Endodermal cell (in vitro differentiated cells): ENCODE measurements at regions not wholly inside any gene's neighbourhood (a gene's known extent, or its start where the extent isn't known, plus 50 kb on each side); places are given as distances from the start of the nearest gene placed in this dataset.
"Not testable (repeated sequence)": the region's sequence is repeated elsewhere in the genome, so short reads cannot be mapped to it uniquely, and the experiment has no call there.

ENCODE experiments used
- DNase-seq: peaks from one replicate; pipeline ENCODE4 v3.0.0-alpha.2; 2017
- H3K27ac ChIP-seq: 2 replicates; pipeline ENCODE4 v1.5.1; 2013; ENCODE audit warnings: mild to moderate bottlenecking, low read depth, low read length, moderate library complexity
- H3K27me3 ChIP-seq: 2 replicates; pipeline ENCODE4 v1.6.1; 2013; ENCODE audit warnings: mild to moderate bottlenecking, low read length, moderate library complexity; ENCODE audit not compliant: insufficient read depth, control insufficient read depth, poor library complexity, severe bottlenecking
- H3K36me3 ChIP-seq: 2 replicates; pipeline ENCODE4 v1.7.0; 2013; ENCODE audit warnings: mild to moderate bottlenecking, low read length, moderate library complexity; ENCODE audit not compliant: control insufficient read depth, insufficient read depth
- H3K4me1 ChIP-seq: one replicate; pipeline ENCODE4 v1.7.0; 2013; ENCODE audit warnings: low read length; ENCODE audit not compliant: control insufficient read depth, insufficient read depth
- H3K4me3 ChIP-seq: 2 replicates; pipeline ENCODE4 v1.5.1; 2013; ENCODE audit warnings: mild to moderate bottlenecking, low read length, moderate library complexity
- H3K9ac ChIP-seq: 2 replicates; pipeline ENCODE4 v1.6.1; 2013; ENCODE audit warnings: mild to moderate bottlenecking, low read length, moderate library complexity; ENCODE audit not compliant: poor library complexity, severe bottlenecking; ENCODE audit errors: extremely low read depth
- H3K9me3 ChIP-seq: 2 replicates; pipeline ENCODE4 v1.6.1; 2013; ENCODE audit warnings: mild to moderate bottlenecking, low read length, moderate library complexity; ENCODE audit not compliant: control insufficient read depth
- H3K27ac Mint-ChIP-seq: 2 replicates; pipeline ENCODE4 v1.8.0; 2020; ENCODE audit warnings: mixed read lengths
- H3K27me3 Mint-ChIP-seq: 2 replicates; pipeline ENCODE4 v1.8.0; 2021; ENCODE audit warnings: mild to moderate bottlenecking, mixed read lengths; ENCODE audit not compliant: insufficient read depth
- H3K36me3 Mint-ChIP-seq: 2 replicates; pipeline ENCODE4 v1.8.0; 2020; ENCODE audit warnings: low read depth, mixed read lengths
- H3K4me1 Mint-ChIP-seq: 2 replicates; pipeline ENCODE4 v1.8.0; 2020; ENCODE audit warnings: mixed read lengths
- H3K4me3 Mint-ChIP-seq: 2 replicates; pipeline ENCODE4 v1.8.0; 2020; ENCODE audit warnings: mild to moderate bottlenecking, moderate library complexity, mixed read lengths
- H3K9me3 Mint-ChIP-seq: 2 replicates; pipeline ENCODE4 v1.8.0; 2020; ENCODE audit warnings: mild to moderate bottlenecking, mixed read lengths
- CTCF ChIP-seq: fragments of 200-600 bp; sonication (generic); conservative IDR thresholded peaks from 2 replicates; pipeline ENCODE4 v1.5.0; 2021; ENCODE audit warnings: antibody characterized with exemption, mild to moderate bottlenecking
- WGBS, 2 experiments: methylation state at CpG; one replicate each; pipeline versions ENCODE4 v1.1.5 to v1.1.7; 2013; ENCODE audit warnings: missing lambda C conversion rate in 2 of 2, mixed read lengths in 1 of 2; ENCODE audit not compliant: insufficient coverage in 1 of 2, insufficient read length in 1 of 2; 5-methylcytosine and 5-hydroxymethylcytosine counted together

DNA sequence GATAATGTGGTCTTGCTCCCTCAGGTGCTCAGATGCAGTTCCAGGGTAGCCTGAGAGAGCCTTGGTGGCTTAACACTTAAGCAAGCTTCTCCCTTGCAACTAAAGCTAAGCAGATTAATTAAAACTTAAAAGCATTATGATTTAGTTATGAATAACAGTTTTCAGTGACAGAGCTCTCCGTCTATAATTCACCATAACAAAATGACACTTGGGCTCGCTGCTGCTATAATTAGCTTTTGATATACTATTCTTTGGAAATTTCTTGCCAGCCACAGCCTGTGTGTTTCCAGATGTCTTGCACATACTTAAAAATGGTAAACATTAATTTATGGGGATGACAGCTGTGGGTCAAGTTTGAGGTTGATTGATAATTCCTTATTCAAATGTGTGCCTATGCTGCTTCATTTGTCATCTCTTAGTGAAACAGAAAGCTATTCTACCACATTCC, 380.5 kb downstream of the TFAP2B start:
- H3K27ac ChIP-seq: no peak overlapping the region
- peaks cover 8% of the 10 kb centered on the region for H3K27me3 Mint-ChIP-seq
- DNase-seq: no peak
- H3K4me1 ChIP-seq: no peaks in the 10 kb centered on the region
- H3K4me3 ChIP-seq: no peak overlapping the region
- no peak overlapping the region for H3K9ac ChIP-seq
- no peak overlapping the region for H3K4me3 Mint-ChIP-seq
- H3K36me3 ChIP-seq: no peaks in the 10 kb centered on the region
- no peak overlapping the region for H3K27ac Mint-ChIP-seq
- WGBS, 2 experiments: 91% methylated on average over 2 of the region's 2 CpGs; no CpG with 5 or more reads in 1 of the 2 experiments
- TF ChIP-seq CTCF: no peak
- no peaks in the 10 kb centered on the region for H3K27me3 ChIP-seq
- no peaks in the 10 kb centered on the region for H3K36me3 Mint-ChIP-seq
- H3K9me3 ChIP-seq: no peaks in the 10 kb centered on the region
- no peaks in the 10 kb centered on the region for H3K4me1 Mint-ChIP-seq
- peaks cover 1% of the 10 kb centered on the region for H3K9me3 Mint-ChIP-seq

GRCh38 chr6:51199733-51200260, 381.1 kb downstream of the TFAP2B start:
- Mint-ChIP-seq H3K27ac (no peak overlapping the region), H3K36me3 (no peaks in the 10 kb centered on the region)
- WGBS, 2 experiments: 89 to 94% methylated on average over 3 to 5 of the region's 5 CpGs

DNA sequence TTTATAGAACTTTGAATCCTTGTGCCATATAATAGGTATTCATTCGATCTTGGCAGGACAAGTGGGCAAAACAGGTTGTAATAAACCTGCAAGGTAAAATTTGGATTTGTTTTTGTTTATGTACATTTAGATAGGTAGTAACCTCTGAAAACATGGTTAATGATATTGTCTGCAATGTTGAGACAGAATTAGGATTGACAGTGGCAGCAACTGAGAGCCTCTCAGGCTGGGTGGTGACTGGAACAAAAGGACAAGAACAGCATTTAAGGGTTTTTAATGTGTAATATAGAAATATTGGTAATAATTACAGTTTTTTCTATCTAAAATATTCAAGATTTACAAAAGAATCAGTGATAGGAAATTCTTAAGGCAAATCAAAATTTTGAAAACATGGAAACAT, 382.0 kb downstream of the TFAP2B start:
- no peaks in the 10 kb centered on the region for H3K4me1 ChIP-seq
- no peaks in the 10 kb centered on the region for H3K4me1 Mint-ChIP-seq
- H3K27ac Mint-ChIP-seq: no peak overlapping the region
- no peak overlapping the region for H3K27ac ChIP-seq
- TF ChIP-seq CTCF: no peak
- no peak overlapping the region for H3K9ac ChIP-seq
- H3K27me3 ChIP-seq: no peaks in the 10 kb centered on the region
- WGBS, 2 experiments: 87 to 88% methylated on average over 1 of the region's 1 CpG
- DNase-seq: no peak
- no peak overlapping the region for H3K4me3 ChIP-seq
- H3K36me3 Mint-ChIP-seq: no peaks in the 10 kb centered on the region
- H3K27me3 Mint-ChIP-seq: peaks cover 8% of the 10 kb centered on the region
- H3K4me3 Mint-ChIP-seq: no peak overlapping the region
- H3K36me3 ChIP-seq: no peaks in the 10 kb centered on the region
- H3K9me3 Mint-ChIP-seq: no peaks in the 10 kb centered on the region
- no peaks in the 10 kb centered on the region for H3K9me3 ChIP-seq

More at GRCh38 chr6:51199733-51200260, 381.1 kb downstream of the TFAP2B start:
- no peaks in the 10 kb centered on the region for H3K9me3 ChIP-seq
- H3K4me3 Mint-ChIP-seq: no peak overlapping the region
- H3K27me3 Mint-ChIP-seq: peaks cover 8% of the 10 kb centered on the region
- no peaks in the 10 kb centered on the region for H3K27me3 ChIP-seq
- H3K4me1 ChIP-seq: no peaks in the 10 kb centered on the region
- H3K9ac ChIP-seq: no peak overlapping the region
- no peak overlapping the region for H3K27ac ChIP-seq
- H3K4me1 Mint-ChIP-seq: no peaks in the 10 kb centered on the region
- H3K4me3 ChIP-seq: no peak overlapping the region
- DNase-seq: no peak
- no peak for TF ChIP-seq CTCF
- no peaks in the 10 kb centered on the region for H3K36me3 ChIP-seq
- no peaks in the 10 kb centered on the region for H3K9me3 Mint-ChIP-seq

GRCh38 chr6:51202653-51203052, 384.0 kb downstream of the TFAP2B start:
- no CpG with 5 or more reads among the region's 13 CpGs for WGBS, 2 experiments

More at GRCh38 chr6:51202653-51203052, 384.0 kb downstream of the TFAP2B start:
- H3K27me3 ChIP-seq, H3K9me3 Mint-ChIP-seq, H3K4me3 Mint-ChIP-seq, H3K4me1 ChIP-seq, H3K36me3 ChIP-seq, H3K9me3 ChIP-seq, H3K9ac ChIP-seq, DNase-seq, H3K36me3 Mint-ChIP-seq, H3K27me3 Mint-ChIP-seq, H3K4me1 Mint-ChIP-seq, H3K27ac ChIP-seq, H3K27ac Mint-ChIP-seq, H3K4me3 ChIP-seq: not testable (repeated sequence)
